Keratinocyte (primary cell): ENCODE measurements at regions not wholly inside any gene's neighbourhood (a gene's known extent, or its start where the extent isn't known, plus 50 kb on each side); places are given as distances from the start of the nearest gene placed in this dataset.

Source experiments
- DNase-seq: peaks from one replicate; pipeline ENCODE4 v3.0.0-alpha.2; 2011; ENCODE audit warnings: low read depth, missing footprints, low spot score
- FAIRE-seq: peaks from 2 replicates; lab custom pipeline; 2011; peaks lifted over from hg19 to GRCh38; lab: Jason Lieb, UNC
- H2AFZ ChIP-seq: 2 replicates; pipeline ENCODE4 v1.6.0; 2012; ENCODE audit warnings: low read length, control low read depth, inconsistent platforms; ENCODE audit not compliant: control insufficient read depth
- H3K27ac ChIP-seq: 2 replicates; pipeline ENCODE4 v1.5.1; 2011; ENCODE audit warnings: low read length; ENCODE audit not compliant: control insufficient read depth, insufficient read depth
- H3K27me3 ChIP-seq: 3 replicates; pipeline ENCODE4 v1.6.0; 2011; ENCODE audit warnings: low read length; ENCODE audit not compliant: control insufficient read depth, insufficient read depth; ENCODE audit errors: extremely low read depth
- H3K36me3 ChIP-seq, 2 experiments: 2 replicates in 1 of 2; 3 replicates in 1 of 2; pipeline ENCODE4 v1.5.1; 2011; ENCODE audit warnings: low read length in 2 of 2, mild to moderate bottlenecking in 1 of 2; ENCODE audit not compliant: control insufficient read depth in 2 of 2, insufficient read depth in 2 of 2; ENCODE audit errors: extremely low read depth in 1 of 2
- H3K4me1 ChIP-seq: 3 replicates; pipeline ENCODE4 v1.5.1; 2011; ENCODE audit warnings: low read length; ENCODE audit not compliant: control insufficient read depth, insufficient read depth; ENCODE audit errors: extremely low read depth
- H3K4me2 ChIP-seq: 3 replicates; pipeline ENCODE4 v1.6.0; 2011; ENCODE audit warnings: low read depth, low read length; ENCODE audit not compliant: control insufficient read depth, insufficient read depth; ENCODE audit errors: extremely low read depth
- H3K4me3 ChIP-seq, 3 experiments: fragments of 200-600 bp in 1 of 3; sonication (generic) in 1 of 3; 2 replicates in 2 of 3; 3 replicates in 1 of 3; pipeline ENCODE4 v1.5.1; 2011 to 2016; ENCODE audit warnings: low read length in 3 of 3, mild to moderate bottlenecking in 3 of 3, control low read depth in 2 of 3, inconsistent platforms in 1 of 3, low read depth in 1 of 3, mixed read lengths in 1 of 3, mixed run types in 1 of 3, moderate library complexity in 1 of 3; ENCODE audit not compliant: control insufficient read depth in 2 of 3, insufficient read depth in 2 of 3; ENCODE audit errors: extremely low read depth in 1 of 3
- H3K79me2 ChIP-seq: 2 replicates; pipeline ENCODE4 v1.6.0; 2012; ENCODE audit warnings: low read length; ENCODE audit not compliant: control insufficient read depth, insufficient read depth
- H3K9ac ChIP-seq: 3 replicates; pipeline ENCODE4 v1.6.0; 2011; ENCODE audit warnings: low read length; ENCODE audit not compliant: control insufficient read depth, insufficient read depth; ENCODE audit errors: extremely low read depth
- H3K9me1 ChIP-seq: 3 replicates; pipeline ENCODE4 v1.6.0; 2011; ENCODE audit warnings: low read length; ENCODE audit not compliant: control insufficient read depth, insufficient read depth; ENCODE audit errors: extremely low read depth
- H3K9me3 ChIP-seq: 2 replicates; pipeline ENCODE4 v1.5.1; 2012; ENCODE audit warnings: low read depth, low read length; ENCODE audit not compliant: control insufficient read depth
- H4K20me1 ChIP-seq: 3 replicates; pipeline ENCODE4 v1.6.0; 2011; ENCODE audit warnings: low read length; ENCODE audit not compliant: control insufficient read depth, insufficient read depth; ENCODE audit errors: extremely low read depth
- EZH2 ChIP-seq: IDR thresholded peaks from one replicate; pipeline ENCODE4 v1.6.1; 2012; ENCODE audit warnings: inconsistent platforms, mild to moderate bottlenecking, low read length, moderate library complexity
- dilution Hi-C: fragments of 300-500 bp; cut with MboI; formaldehyde crosslinking; loops from one replicate; pipeline ENCODE4 v1.7.0; 2020; ENCODE audit warnings: low sequenced_read_pairs; ENCODE audit not compliant: extremely low pct_ligation_motif_present
- TF ChIP-seq, protein P1 (sequence below), 3 experiments: IDR thresholded peaks in 1 of 3; conservative IDR thresholded peaks in 1 of 3; optimal IDR thresholded peaks in 1 of 3; 2 replicates in 2 of 3; 3 replicates in 1 of 3; pipeline versions ENCODE3 to v1.5.1; 2011; ENCODE audit warnings: low read length in 3 of 3, mild to moderate bottlenecking in 3 of 3, moderate library complexity in 2 of 3, control low read depth in 1 of 3, inconsistent platforms in 1 of 3; ENCODE audit not compliant: insufficient read depth in 2 of 3; ENCODE audit errors: extremely low read depth in 1 of 3

DNA sequence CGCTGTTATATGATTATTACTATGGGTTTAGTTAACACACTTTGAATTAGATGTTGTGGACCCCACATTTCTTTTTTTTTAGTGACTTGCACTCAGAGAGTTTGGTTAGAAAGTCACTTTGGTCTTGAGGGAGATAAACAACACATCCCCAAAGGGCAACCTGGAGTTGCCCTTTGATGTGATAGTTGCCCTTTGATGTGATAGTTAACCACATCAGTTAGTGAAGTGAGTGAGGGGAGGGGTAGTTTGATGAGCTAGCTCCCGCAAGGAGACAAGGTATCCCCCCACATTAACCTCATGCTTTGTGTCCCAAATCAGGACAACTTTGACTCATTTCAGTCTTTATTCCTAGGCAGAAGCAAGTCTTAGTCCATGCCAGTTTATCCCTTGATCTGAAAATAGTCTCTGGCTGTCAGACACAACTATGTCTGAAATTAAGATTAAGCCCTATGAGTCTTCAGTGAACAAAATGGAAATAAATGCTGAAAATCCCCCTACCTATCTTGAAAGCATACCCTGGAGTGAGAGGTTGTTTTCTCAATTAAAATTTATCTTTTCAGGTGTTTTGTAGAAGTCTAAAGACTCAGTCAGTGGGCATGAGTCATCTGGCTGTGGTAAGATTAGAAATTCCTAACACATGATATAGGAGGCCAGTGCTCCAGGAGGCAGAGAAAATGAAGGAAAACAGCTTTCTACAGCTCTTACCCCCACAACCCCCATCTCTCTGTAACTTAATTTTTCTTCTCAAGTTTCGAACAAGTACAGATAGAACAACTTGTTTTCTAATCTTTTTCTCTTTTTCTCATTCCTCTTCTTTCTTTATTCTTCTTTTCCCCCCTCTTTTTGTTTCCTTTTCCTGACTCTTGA lies 208.9 kb upstream of the DMRTA1 start:
- Histone ChIP-seq H3K4me3 (peak overlapping the region in 2 of 3 experiments; percentile 38 to 59), H3K79me2 (peaks cover 2% of the 10 kb centered on the region), H3K4me2 (peak overlapping the region; percentile 68), H3K9ac (peak overlapping the region; percentile 71), H4K20me1 (no peaks in the 10 kb centered on the region), H3K36me3 (no peaks in the 10 kb centered on the region), H3K9me3 (no peaks in the 10 kb centered on the region), H2AFZ (peak overlapping the region; percentile 42), H3K4me1 (peaks cover 42% of the 10 kb centered on the region), H3K27ac (peak overlapping the region; percentile 82), H3K9me1 (no peaks in the 10 kb centered on the region), H3K27me3 (no peaks in the 10 kb centered on the region)
- TF ChIP-seq EZH2, result no peak
- FAIRE-seq (peak; percentile 87), DNase-seq (no peak)
- dilution Hi-C loops, result loop anchor here (25.0 kb wide), 2 partner anchors 125 to 200 kb away; no protein-coding TSS in a partner anchor

DNA sequence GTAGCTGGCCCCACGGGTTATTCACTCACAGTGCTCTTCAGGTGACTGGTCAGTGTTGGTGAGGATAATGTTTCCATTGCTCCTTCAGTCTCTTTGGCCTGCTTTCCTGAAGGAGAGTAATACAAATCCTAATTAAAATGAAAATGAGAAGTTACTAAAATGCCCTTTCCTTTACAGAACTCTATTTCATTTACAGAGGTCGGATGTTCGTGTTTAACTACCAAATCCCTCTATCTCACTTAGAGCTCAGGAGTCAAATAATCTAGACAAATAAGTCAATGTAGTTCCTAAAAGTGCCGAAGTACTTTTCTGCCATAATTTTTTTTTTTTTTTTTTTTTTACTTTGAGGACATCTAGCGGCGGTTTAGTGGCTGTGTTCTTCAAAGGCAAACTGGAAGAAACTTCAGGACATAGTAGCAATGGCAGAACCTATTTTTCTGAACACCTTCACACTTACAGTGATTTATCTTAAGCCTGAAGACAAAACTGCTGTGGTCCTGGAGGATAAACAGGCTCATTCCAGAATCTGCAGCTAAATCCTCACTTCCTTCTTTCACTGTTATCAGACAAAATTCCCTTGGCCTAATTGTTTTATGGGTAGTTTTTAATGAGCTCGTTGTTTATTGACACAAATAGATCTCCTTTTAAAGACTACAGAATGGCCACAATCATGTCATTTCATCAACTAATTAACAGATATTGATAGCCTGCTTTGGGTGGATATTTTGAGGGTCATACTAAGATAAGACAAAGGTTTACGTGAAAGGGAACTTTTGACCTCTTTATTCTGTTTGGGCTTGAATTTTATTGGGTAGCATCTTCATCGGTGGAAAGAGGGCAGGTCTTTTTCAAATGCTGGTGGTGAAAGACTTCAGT lies 207.6 kb upstream of the DMRTA1 start:
- dilution Hi-C loops, result loop anchor here (25.0 kb wide), 2 partner anchors 127 to 202 kb away; no protein-coding TSS in a partner anchor
- Histone ChIP-seq H3K9me1 (no peaks in the 10 kb centered on the region), H3K9ac (peak overlapping the region; percentile 71), H4K20me1 (no peaks in the 10 kb centered on the region), H2AFZ (peak overlapping the region; percentile 51), H3K27me3 (no peaks in the 10 kb centered on the region), H3K36me3 (no peaks in the 10 kb centered on the region), H3K9me3 (no peaks in the 10 kb centered on the region), H3K4me3 (peak overlapping the region; percentile 38 to 60 (median 39)), H3K27ac (peak overlapping the region; percentile 82), H3K4me2 (peak overlapping the region; percentile 68), H3K79me2 (peaks cover 2% of the 10 kb centered on the region), H3K4me1 (peaks cover 43% of the 10 kb centered on the region)
- FAIRE-seq, result peak; percentile 41
- no peak for DNase-seq
- TF ChIP-seq EZH2, result no peak
- TF ChIP-seq, protein P1, sequence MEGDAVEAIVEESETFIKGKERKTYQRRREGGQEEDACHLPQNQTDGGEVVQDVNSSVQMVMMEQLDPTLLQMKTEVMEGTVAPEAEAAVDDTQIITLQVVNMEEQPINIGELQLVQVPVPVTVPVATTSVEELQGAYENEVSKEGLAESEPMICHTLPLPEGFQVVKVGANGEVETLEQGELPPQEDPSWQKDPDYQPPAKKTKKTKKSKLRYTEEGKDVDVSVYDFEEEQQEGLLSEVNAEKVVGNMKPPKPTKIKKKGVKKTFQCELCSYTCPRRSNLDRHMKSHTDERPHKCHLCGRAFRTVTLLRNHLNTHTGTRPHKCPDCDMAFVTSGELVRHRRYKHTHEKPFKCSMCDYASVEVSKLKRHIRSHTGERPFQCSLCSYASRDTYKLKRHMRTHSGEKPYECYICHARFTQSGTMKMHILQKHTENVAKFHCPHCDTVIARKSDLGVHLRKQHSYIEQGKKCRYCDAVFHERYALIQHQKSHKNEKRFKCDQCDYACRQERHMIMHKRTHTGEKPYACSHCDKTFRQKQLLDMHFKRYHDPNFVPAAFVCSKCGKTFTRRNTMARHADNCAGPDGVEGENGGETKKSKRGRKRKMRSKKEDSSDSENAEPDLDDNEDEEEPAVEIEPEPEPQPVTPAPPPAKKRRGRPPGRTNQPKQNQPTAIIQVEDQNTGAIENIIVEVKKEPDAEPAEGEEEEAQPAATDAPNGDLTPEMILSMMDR (optimal IDR thresholded peaks at IDR 0.05 in 1 of 3, IDR thresholded peaks at IDR 0.05 in 1 of 3, conservative IDR thresholded peaks at IDR 0.05 in 1 of 3; ENCODE audit: extremely low read depth in 1 of 3, insufficient read depth in 2 of 3, low read length in 3 of 3), result peak in 2 of 3 experiments; percentile 33 to 38
